SK-N-SH (cell line): ENCODE measurements at regions not wholly inside any gene's neighbourhood (a gene's known extent, or its start where the extent isn't known, plus 50 kb on each side); places are given as distances from the start of the nearest gene placed in this dataset.

Source experiments
- FOSL2 ChIP-seq: IDR thresholded peaks from 2 replicates; pipeline ENCODE4 v1.4.0; 2012; ENCODE audit warnings: low read depth, mild to moderate bottlenecking, moderate library complexity, borderline replicate concordance
- FOXM1 ChIP-seq: IDR thresholded peaks from 2 replicates; pipeline ENCODE4 v1.4.0; 2012; ENCODE audit warnings: low read depth, mild to moderate bottlenecking
- GATA2 ChIP-seq: sonication (generic); formaldehyde crosslinking; IDR thresholded peaks from 2 replicates; pipeline ENCODE4 v1.5.0; 2020; ENCODE audit warnings: mild to moderate bottlenecking, missing genetic modification reagents
- MEF2A ChIP-seq: IDR thresholded peaks from 2 replicates; pipeline ENCODE4 v1.4.0; 2012; ENCODE audit warnings: low read depth, borderline replicate concordance
- MXI1 ChIP-seq: IDR thresholded peaks from 2 replicates; pipeline ENCODE4 v1.6.1; 2012; ENCODE audit warnings: mild to moderate bottlenecking, low read depth, low read length, improper control_type of control experiment
- NFIC ChIP-seq: IDR thresholded peaks from 2 replicates; pipeline ENCODE4 v1.4.0; 2012; ENCODE audit warnings: borderline replicate concordance
- PBX3 ChIP-seq: IDR thresholded peaks from 2 replicates; pipeline ENCODE4; 2012
- POLR2AphosphoS5 ChIP-seq: IDR thresholded peaks from 2 replicates; pipeline ENCODE4 v1.6.1; 2012; ENCODE audit warnings: low read depth, low read length
- RCOR1 ChIP-seq: fragments of 150-350 bp; IDR thresholded peaks from 2 replicates; pipeline ENCODE4 v1.6.1; 2017; ENCODE audit warnings: antibody characterized with exemption, low read length
- TAF1 ChIP-seq: IDR thresholded peaks from 2 replicates; pipeline ENCODE4 v1.6.1; 2012; ENCODE audit warnings: low read depth, mild to moderate bottlenecking, low read length, moderate library complexity, borderline replicate concordance
- TEAD4 ChIP-seq: IDR thresholded peaks from 2 replicates; pipeline ENCODE4 v1.4.0; 2012; ENCODE audit warnings: mild to moderate bottlenecking, borderline replicate concordance; ENCODE audit not compliant: insufficient read depth
- ZBTB33 ChIP-seq: IDR thresholded peaks from 2 replicates; pipeline ENCODE4 v1.4.0; 2012; ENCODE audit warnings: low read depth, borderline replicate concordance
- TF ChIP-seq, protein P1 (sequence below): IDR thresholded peaks from 2 replicates; pipeline ENCODE4 v1.6.1; 2012; ENCODE audit warnings: mild to moderate bottlenecking, low read depth, low read length, moderate library complexity
- TF ChIP-seq, protein P2 (sequence below): fragments of 150-350 bp; IDR thresholded peaks from 2 replicates; pipeline ENCODE4 v1.6.1; 2016; ENCODE audit warnings: mild to moderate bottlenecking, low read depth, low read length
- TF ChIP-seq, protein P3 (sequence below): fragments of 200-600 bp; sonication (generic); IDR thresholded peaks from 2 replicates; pipeline ENCODE4 v1.6.1; 2017; ENCODE audit warnings: antibody characterized with exemption, mild to moderate bottlenecking, moderate library complexity
- TF ChIP-seq, protein P4 (sequence below): IDR thresholded peaks from 2 replicates; pipeline ENCODE4 v1.4.0; 2012; ENCODE audit warnings: low read depth, borderline replicate concordance

DNA sequence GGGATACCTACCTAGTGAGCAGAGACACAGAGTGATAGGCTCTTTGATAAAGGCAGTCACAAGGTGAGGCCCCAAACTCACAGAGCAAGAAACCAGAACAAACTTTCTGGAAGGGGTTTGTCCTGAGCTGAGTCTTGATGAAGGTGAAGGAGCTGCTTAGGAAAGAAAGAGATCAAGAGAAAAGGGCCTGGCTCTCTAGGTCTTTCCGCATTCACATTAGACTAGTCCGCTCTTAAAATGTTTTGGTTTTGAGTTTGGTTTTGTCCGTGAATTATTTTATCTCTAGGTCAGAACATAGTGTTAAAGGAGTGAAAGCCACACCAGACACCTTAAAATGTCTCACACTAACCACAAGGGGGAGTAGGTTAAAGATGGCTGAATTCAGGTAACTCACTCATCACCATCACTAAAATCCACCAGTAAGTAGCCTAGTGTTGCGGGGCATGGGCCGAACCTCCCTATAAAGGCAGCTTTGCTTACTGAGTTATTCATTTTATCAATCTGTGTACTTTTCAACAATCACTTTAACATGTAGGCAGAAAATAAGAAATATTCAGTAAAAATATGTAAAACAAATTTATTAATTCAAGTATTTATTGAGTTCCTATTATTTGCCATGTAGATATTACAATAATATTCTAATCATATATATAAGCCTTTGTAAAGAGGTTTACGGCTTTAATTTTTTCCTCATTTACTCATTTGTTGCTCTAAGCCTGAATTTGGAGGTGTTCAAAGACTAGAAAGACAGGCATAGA is 121.5 kb upstream of the TSC22D2 start (continued):
- TF ChIP-seq, protein P1, sequence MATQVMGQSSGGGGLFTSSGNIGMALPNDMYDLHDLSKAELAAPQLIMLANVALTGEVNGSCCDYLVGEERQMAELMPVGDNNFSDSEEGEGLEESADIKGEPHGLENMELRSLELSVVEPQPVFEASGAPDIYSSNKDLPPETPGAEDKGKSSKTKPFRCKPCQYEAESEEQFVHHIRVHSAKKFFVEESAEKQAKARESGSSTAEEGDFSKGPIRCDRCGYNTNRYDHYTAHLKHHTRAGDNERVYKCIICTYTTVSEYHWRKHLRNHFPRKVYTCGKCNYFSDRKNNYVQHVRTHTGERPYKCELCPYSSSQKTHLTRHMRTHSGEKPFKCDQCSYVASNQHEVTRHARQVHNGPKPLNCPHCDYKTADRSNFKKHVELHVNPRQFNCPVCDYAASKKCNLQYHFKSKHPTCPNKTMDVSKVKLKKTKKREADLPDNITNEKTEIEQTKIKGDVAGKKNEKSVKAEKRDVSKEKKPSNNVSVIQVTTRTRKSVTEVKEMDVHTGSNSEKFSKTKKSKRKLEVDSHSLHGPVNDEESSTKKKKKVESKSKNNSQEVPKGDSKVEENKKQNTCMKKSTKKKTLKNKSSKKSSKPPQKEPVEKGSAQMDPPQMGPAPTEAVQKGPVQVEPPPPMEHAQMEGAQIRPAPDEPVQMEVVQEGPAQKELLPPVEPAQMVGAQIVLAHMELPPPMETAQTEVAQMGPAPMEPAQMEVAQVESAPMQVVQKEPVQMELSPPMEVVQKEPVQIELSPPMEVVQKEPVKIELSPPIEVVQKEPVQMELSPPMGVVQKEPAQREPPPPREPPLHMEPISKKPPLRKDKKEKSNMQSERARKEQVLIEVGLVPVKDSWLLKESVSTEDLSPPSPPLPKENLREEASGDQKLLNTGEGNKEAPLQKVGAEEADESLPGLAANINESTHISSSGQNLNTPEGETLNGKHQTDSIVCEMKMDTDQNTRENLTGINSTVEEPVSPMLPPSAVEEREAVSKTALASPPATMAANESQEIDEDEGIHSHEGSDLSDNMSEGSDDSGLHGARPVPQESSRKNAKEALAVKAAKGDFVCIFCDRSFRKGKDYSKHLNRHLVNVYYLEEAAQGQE, result no peak
- TF ChIP-seq, protein P2, sequence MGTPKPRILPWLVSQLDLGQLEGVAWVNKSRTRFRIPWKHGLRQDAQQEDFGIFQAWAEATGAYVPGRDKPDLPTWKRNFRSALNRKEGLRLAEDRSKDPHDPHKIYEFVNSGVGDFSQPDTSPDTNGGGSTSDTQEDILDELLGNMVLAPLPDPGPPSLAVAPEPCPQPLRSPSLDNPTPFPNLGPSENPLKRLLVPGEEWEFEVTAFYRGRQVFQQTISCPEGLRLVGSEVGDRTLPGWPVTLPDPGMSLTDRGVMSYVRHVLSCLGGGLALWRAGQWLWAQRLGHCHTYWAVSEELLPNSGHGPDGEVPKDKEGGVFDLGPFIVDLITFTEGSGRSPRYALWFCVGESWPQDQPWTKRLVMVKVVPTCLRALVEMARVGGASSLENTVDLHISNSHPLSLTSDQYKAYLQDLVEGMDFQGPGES, result no peak
- no peak for TF ChIP-seq GATA2
- no peak for TF ChIP-seq POLR2AphosphoS5
- no peak for TF ChIP-seq NFIC
- no peak for TF ChIP-seq TAF1
- TF ChIP-seq, protein P3, sequence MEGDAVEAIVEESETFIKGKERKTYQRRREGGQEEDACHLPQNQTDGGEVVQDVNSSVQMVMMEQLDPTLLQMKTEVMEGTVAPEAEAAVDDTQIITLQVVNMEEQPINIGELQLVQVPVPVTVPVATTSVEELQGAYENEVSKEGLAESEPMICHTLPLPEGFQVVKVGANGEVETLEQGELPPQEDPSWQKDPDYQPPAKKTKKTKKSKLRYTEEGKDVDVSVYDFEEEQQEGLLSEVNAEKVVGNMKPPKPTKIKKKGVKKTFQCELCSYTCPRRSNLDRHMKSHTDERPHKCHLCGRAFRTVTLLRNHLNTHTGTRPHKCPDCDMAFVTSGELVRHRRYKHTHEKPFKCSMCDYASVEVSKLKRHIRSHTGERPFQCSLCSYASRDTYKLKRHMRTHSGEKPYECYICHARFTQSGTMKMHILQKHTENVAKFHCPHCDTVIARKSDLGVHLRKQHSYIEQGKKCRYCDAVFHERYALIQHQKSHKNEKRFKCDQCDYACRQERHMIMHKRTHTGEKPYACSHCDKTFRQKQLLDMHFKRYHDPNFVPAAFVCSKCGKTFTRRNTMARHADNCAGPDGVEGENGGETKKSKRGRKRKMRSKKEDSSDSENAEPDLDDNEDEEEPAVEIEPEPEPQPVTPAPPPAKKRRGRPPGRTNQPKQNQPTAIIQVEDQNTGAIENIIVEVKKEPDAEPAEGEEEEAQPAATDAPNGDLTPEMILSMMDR, result peak; percentile 63
- no peak for TF ChIP-seq FOXM1
- TF ChIP-seq MEF2A, result no peak
- TF ChIP-seq ZBTB33, result no peak
- TF ChIP-seq FOSL2, result no peak
- TF ChIP-seq MXI1, result no peak
- no peak for TF ChIP-seq RCOR1
- TF ChIP-seq, protein P4, sequence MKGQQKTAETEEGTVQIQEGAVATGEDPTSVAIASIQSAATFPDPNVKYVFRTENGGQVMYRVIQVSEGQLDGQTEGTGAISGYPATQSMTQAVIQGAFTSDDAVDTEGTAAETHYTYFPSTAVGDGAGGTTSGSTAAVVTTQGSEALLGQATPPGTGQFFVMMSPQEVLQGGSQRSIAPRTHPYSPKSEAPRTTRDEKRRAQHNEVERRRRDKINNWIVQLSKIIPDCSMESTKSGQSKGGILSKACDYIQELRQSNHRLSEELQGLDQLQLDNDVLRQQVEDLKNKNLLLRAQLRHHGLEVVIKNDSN, result no peak
- TF ChIP-seq PBX3, result no peak
- TF ChIP-seq TEAD4, result no peak
